AG04450 (cell line): ENCODE measurements at regions not wholly inside any gene's neighbourhood (a gene's known extent, or its start where the extent isn't known, plus 50 kb on each side); places are given as distances from the start of the nearest gene placed in this dataset.

Experiments
- CTCF ChIA-PET: fragments of 300-600, 350-600 bp; formaldehyde crosslinking; extraction: SDS; loops from one replicate; lab custom pipeline; 2022; ENCODE audit warnings: antibody characterized with exemption, inconsistent platforms; lab: Charles Lee
- POLR2A ChIA-PET: fragments of 350-600 bp; formaldehyde crosslinking; extraction: SDS; loops from one replicate; lab custom pipeline; 2021; ENCODE audit warnings: antibody characterized with exemption, inconsistent platforms; lab: Yijun Ruan, JAX
- DNase-seq: peaks from one replicate; pipeline ENCODE4 v3.0.0-alpha.2; 2011; ENCODE audit warnings: low read depth, low spot score
- H3K27ac ChIP-seq: one replicate; pipeline ENCODE4 v1.5.1; 2012; ENCODE audit warnings: low read depth, low read length, control low read depth
- H3K27me3 ChIP-seq: one replicate; pipeline ENCODE4 v1.6.0; 2012; ENCODE audit warnings: low read length; ENCODE audit not compliant: control insufficient read depth, insufficient read depth
- H3K4me3 ChIP-seq: 2 replicates; pipeline ENCODE4 v1.5.1; 2011; ENCODE audit warnings: mild to moderate bottlenecking, low read depth, low read length, control low read depth
- H3K9me3 ChIP-seq: 2 replicates; pipeline ENCODE4 v1.5.1; 2012; ENCODE audit warnings: low read length; ENCODE audit not compliant: control insufficient read depth, insufficient read depth
- CTCF ChIP-seq: IDR thresholded peaks from 2 replicates; pipeline ENCODE4 v1.5.1; 2011; ENCODE audit warnings: low read depth, low read length, control low read depth, inconsistent platforms

- no peak for DNase-seq
- no peak overlapping the region for H3K27ac ChIP-seq
- POLR2A ChIA-PET = no interaction called here
- no peak overlapping the region for H3K4me3 ChIP-seq
- no peaks in the 10 kb centered on the region for H3K9me3 ChIP-seq
- no peaks in the 10 kb centered on the region for H3K27me3 ChIP-seq
- CTCF ChIA-PET = no interaction called here
- TF ChIP-seq CTCF = no peak
Observed at GRCh38 chr1:58310469-58310868, 236.1 kb downstream of the OMA1 start.

- DNase-seq = no peak
- no peak overlapping the region for H3K27ac ChIP-seq
- no peak for TF ChIP-seq CTCF
- H3K9me3 ChIP-seq = no peaks in the 10 kb centered on the region
- POLR2A ChIA-PET = no interaction called here
- no peaks in the 10 kb centered on the region for H3K27me3 ChIP-seq
- CTCF ChIA-PET = no interaction called here
- no peak overlapping the region for H3K4me3 ChIP-seq
Observed at GRCh38 chr1:58308206-58308605, 238.3 kb downstream of the OMA1 start.

GRCh38 chr1:58307431-58307830 is 239.1 kb downstream of the OMA1 start:
- Histone ChIP-seq H3K9me3 (no peaks in the 10 kb centered on the region), H3K27ac (no peak overlapping the region), H3K4me3 (no peak overlapping the region), H3K27me3 (no peaks in the 10 kb centered on the region)
- ChIA-PET CTCF (no interaction called here), POLR2A (interaction anchor here (0.6 kb wide), 1 partner anchor 1476 kb away, joined by 10 read pairs; no protein-coding TSS in a partner anchor)
- no peak for DNase-seq
- no peak for TF ChIP-seq CTCF

GRCh38 chr1:58305622-58306021 is 240.9 kb downstream of the OMA1 start:
- DNase-seq = no peak
- Histone ChIP-seq H3K27ac (no peak overlapping the region), H3K9me3 (no peaks in the 10 kb centered on the region), H3K4me3 (no peak overlapping the region), H3K27me3 (no peaks in the 10 kb centered on the region)
- ChIA-PET CTCF (no interaction called here), POLR2A (no interaction called here)
- TF ChIP-seq CTCF = no peak

GRCh38 chr1:58304346-58304975 is 242.1 kb downstream of the OMA1 start:
- H3K27ac ChIP-seq = no peak overlapping the region
- TF ChIP-seq CTCF = no peak
- no peak overlapping the region for H3K4me3 ChIP-seq
- no peak for DNase-seq
- H3K27me3 ChIP-seq = no peaks in the 10 kb centered on the region
- ChIA-PET POLR2A (no interaction called here), CTCF (no interaction called here)
- H3K9me3 ChIP-seq = no peaks in the 10 kb centered on the region
